PC-3 (cell line): ENCODE measurements at regions not wholly inside any gene's neighbourhood (a gene's known extent, or its start where the extent isn't known, plus 50 kb on each side); places are given as distances from the start of the nearest gene placed in this dataset.

ENCODE experiments used
- CTCF ChIP-seq: fragments of 300-600 bp; sonication (generic); conservative IDR thresholded peaks from 2 replicates; pipeline ENCODE4 v1.5.1; 2017; ENCODE audit warnings: antibody characterized with exemption, low read depth, mild to moderate bottlenecking, low read length
- EZH2 ChIP-seq: fragments of 300-600 bp; sonication (generic); IDR thresholded peaks from one replicate; pipeline ENCODE4 v1.6.1; 2017; ENCODE audit warnings: antibody characterized with exemption, mild to moderate bottlenecking, low read length; ENCODE audit not compliant: unreplicated experiment
- EZH2phosphoT487 ChIP-seq: fragments of 300-600 bp; sonication (generic); IDR thresholded peaks from 2 replicates; pipeline ENCODE4 v1.6.1; 2018; ENCODE audit warnings: mild to moderate bottlenecking, antibody characterized with exemption, low read length, borderline replicate concordance

- no peak for TF ChIP-seq EZH2phosphoT487
- no peak for TF ChIP-seq CTCF
- TF ChIP-seq EZH2 = no peak
Measured at GRCh38 chr3:21234933-21235332, 516.1 kb downstream of the ZNF385D start.
